ENCODE measurements at regions not wholly inside any gene's neighbourhood (a gene's known extent, or its start where the extent isn't known, plus 50 kb on each side); places are given as distances from the start of the nearest gene placed in this dataset.

- no peak for TF ChIP-seq YY1 (IDR thresholded peaks at IDR 0.05; ENCODE audit: low read depth)
- TF ChIP-seq EP300 (IDR thresholded peaks at IDR 0.05; ENCODE audit: borderline replicate concordance), result no peak
- TF ChIP-seq TCF12 (IDR thresholded peaks at IDR 0.05; ENCODE audit: low read depth), result no peak
- TF ChIP-seq FOXM1 (IDR thresholded peaks at IDR 0.05; ENCODE audit: borderline replicate concordance, low read depth), result no peak
- TF ChIP-seq EGR1 (IDR thresholded peaks at IDR 0.05), result no peak
- TF ChIP-seq RAD21 (IDR thresholded peaks at IDR 0.05; ENCODE audit: low read depth), result no peak
These were observed 163.9 kb downstream of the BMP7 start for GRCh38 chr20:57102566-57102965.

Measured in Ishikawa (cell line).